ENCODE measurements at regions not wholly inside any gene's neighbourhood (a gene's known extent, or its start where the extent isn't known, plus 50 kb on each side); places are given as distances from the start of the nearest gene placed in this dataset.
"Not testable (repeated sequence)": the region's sequence is repeated elsewhere in the genome, so short reads cannot be mapped to it uniquely, and the experiment has no call there.

DNA sequence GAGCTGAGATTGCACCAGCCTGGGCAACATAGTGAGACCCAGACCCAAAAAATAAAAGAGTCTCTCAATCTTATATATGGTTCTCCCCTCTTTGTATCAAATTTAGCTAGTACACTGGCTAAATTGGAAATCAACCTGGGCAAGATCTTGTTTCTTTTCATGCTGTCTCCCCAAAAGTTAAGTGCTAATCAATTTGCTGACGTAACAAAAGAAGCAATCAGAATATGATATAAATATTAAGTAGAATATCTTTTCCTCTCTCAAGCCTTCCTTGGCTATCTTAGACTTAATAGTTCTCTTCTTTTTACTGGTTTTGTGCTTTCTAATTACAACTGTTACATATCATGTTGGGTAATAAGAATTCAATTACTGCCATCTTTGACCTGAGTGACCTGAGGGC is 258.9 kb downstream of the KCNRG start:
- DNase-seq (ENCODE audit: low spot score), result no peak

DNA sequence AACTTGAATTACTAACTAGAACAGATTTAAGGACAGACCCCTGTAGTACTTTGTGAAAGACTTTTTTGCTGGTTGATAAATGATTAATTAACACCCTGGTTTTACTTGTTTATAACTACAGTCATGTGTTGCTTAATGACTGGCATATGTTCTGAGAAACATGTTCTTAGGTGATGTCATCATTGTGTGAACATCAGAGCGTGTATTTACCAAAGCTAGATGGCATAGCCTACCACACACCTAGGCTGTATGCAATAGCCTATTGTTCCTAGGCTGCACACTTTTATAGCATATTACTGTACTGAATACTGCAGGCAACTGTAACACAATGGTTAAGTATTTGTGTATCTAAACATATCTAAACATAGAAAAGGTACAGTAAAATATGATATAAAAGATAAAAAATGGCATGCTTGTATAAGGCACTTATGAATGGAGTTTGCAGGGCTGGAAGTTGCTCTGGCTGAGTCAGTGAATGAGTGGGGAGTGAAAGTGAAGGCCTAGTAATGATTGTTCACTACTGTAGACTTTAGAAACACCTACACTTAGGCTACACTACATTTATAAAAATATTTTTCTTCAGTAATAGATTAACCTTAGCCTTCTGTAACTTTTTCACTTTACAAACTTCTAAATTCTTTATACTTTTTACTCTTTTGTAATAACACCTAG is 260.3 kb downstream of the KCNRG start:
- DNase-seq (ENCODE audit: low spot score), result no peak

DNA sequence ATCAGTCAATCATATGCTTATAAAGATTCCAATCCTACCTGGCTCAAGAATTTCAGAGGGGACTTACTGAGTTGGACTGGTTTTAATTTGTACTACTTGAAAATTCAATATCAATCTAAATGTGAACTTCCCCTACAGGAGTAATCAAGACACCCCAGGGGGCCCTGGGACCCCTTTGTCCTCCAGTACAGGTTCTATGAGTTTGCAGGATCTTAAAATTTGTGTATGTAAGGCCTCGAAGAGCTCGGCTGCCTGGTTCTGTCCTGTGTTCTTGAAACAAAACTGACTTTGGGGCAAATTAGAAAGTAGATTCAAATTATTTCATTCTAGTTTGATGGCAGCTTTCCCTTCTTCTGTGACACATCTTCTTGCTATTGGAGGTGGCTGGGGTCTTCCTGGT is 261.3 kb downstream of the KCNRG start:
- no peak for DNase-seq (ENCODE audit: low spot score)

DNA sequence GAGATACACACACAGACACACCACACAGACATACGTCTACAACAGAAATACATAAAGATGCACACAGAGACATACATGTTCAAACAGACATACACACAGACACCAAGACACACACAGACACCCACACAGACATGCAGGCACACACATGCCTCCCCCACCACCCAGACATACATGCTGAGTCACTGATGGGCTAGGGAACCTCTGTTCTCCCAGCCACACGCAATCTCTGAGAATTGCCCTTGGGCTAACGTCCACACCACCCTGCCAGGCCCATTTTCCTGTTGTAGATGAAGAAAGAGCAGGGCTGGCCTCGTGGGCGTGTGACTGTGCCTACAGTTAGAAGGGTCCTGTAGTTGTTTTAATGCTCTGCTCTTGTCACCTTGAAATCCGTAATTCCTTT is 261.9 kb downstream of the KCNRG start:
- no peak for DNase-seq (ENCODE audit: low spot score)

DNA sequence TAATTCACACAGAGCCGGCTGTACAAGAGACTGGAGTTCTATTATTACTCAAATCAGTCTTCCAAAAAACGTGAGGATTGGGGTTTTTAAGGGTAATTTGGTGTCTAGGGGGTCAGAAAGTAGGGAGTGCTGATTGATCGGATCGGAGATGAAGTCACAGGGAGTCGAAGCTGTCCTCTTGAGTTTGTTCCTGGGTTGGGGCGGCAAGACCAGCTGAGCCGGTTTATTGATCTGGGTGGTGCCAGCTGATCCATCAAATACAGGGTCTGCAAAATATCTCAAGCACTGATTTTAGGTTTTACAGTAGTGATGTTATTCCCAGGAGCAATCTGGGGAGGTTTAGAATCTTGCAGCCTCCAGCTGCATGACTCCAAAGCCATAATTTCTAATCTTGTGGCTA is 262.7 kb downstream of the KCNRG start:
- no peak for DNase-seq (ENCODE audit: low spot score)

DNA sequence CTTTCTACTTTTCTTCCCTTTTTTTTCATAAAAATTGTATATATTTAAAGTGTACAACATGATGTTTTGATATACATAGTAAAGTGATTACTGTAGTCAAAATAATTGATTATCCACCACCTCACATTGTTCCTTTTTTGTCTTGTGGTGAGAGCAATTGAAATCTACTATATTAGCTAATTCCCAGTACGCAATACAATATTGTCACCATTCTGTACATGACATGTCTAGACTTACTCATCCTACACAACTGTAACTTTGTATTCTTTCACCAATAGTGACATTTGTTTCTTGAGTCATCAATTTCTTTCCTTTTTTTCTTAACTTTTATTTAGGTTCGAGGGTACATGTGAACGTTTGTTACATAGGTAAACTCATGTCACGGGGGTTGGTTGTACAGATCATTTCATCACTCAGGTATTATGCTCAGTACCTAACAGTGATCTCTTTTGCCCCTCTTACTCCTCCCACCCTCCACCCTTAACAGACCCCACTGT is 265.2 kb downstream of the KCNRG start:
- DNase-seq (ENCODE audit: low spot score), result no peak

DNA sequence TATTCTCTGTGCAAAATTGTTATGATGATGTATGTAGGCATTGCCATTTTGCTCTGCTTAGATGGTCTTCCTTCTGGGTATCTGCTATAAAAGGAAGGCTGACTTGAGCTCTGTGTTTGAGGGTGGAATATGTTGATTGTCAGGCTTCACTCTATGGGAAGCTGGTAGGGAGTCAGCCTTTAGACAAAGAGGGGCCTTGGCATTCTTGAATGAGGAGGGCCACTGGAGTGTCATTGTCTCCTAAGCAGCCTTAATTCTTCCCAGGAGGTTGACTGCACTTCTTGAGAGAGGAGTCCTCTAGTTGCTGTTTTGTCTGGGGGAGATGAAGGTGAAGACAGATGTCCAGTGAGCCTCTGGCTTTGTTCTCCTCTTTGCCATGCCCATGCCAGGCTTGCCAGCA is 266.8 kb downstream of the KCNRG start:
- no peak for DNase-seq (ENCODE audit: low spot score)

DNA sequence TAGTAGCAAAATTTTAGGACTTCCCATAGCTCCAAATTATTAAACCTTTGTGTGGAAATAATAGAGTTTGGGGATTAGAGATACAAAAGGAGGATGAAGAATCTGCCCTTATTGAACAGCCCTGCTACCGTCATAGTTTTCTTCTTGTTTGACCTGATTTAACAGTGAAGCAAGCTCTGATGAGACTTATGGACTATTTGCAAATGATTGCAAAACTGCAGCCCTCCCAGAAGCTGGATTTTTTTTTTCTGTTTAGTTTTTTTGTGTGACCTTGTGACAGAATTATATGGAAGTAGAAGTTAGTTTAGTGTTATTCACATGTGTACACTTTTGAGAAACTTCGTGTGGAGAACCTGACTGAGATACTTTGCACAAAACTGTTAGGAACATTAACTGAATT is 267.8 kb downstream of the KCNRG start:
- no peak for DNase-seq (ENCODE audit: low spot score)

DNA sequence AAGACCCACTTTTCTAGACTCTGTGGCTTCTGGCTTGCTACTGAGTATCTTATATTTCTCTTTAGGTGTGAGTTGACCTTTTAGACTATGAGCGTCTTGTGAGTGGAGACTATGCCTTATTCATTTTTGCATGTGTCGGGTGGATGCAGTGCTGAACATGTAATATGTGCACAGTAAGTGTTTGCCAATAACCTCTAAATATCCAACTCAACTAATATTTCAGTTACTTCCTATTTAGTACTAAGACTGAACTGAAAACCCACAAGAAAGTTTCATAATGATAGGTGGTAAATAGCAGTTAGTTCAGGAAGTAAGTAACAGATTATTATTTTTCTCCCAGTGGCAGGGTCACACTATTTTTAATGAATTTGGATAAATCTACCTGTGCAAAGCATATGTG is 269.3 kb downstream of the KCNRG start:
- DNase-seq (ENCODE audit: low spot score), result no peak

DNA sequence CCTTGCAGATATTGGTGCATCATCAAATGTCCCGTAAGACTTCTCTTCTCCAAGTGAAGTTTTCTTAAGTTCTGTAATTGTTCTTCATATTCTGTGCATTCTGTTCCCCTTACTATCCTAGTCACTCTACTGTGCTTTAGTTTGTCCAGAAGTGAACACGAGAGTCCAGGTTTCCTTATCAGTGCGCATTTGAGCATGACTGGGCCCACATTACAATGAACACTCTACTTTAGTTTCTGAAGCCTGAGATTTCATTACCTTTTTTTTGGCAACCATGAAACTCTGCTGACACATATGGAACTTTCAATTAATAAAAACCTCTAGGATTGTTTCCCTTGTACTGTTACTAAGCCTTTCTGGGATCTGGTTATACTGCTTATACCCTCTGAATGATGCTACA is 270.0 kb downstream of the KCNRG start:
- no peak for DNase-seq (ENCODE audit: low spot score)

DNA sequence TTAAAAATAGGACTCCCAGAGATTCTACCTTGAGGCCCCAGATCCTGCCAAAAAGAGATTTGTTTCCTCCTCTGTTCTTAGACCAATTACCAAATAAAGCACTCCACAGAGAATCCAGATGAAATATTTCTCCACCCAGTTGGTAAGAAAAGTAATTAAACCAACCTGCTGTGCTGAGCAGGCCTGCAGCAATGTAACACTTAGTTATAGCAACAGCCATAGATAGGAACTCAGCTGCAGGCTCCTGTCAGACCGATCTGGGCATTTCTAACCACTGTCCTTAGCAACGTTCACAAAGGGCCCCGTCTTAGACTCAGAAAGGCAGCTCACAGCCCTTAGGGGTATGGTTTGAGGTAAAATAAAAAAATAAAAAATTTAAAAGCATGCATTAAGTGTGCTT is 271.1 kb downstream of the KCNRG start:
- no peak for DNase-seq (ENCODE audit: low spot score)

DNA sequence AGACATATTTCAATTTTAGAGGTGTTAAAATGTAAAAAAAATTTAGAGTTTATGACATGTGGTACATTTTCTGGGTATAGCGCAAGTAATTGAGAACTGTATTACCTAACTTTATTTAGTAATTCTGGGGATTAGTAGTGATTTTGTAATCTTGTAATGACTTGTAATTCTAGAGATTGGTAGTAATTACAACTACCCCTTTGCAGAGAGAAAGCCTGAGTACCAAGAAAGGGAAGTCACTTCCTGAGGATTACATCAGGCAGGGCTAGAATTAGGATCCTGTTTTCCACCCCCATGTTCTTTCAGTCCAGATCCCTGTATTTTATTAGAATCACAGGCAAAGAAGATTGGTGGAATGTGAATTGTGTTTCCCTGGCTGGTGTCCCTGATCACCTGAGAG is 274.9 kb downstream of the KCNRG start:
- no peak for DNase-seq (ENCODE audit: low spot score)

DNA sequence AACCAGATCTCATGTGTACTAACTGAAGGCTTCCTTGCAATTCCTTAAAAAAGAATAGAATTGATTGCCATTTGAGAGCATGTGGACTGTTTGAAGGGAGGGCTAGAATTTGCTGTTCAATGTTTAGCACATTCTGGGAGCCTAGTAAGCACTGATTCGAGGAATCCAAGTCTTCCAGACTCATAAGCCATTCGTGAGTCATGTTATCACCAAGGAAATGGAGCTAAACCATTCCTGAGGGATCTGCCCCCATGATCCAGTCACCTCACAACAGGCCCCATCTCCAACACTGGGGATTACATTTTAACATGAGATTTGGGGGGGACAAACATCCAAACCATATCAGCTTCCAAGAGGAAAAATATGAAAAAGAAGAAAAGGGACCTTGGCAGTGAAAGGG is 276.4 kb downstream of the KCNRG start:
- no peak for DNase-seq (ENCODE audit: low spot score)

DNA sequence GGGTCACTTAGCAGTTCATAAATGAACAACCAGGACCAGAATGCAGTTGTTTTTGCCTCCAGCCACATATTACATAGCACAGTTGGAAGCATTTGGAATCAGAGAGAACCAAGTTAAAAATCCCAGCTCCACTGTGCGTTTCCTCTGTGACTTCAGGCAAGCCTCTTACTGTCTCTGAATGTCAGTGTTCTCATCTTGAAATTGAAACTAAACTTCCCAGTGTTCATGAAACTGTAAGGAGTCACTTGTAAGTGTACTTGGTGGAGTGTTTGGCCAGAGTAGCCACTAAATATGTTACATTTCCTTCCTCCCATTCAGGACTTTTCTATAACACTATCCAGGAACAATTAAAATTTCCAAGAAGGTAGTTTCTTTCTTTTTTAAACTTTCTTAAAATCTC is 276.8 kb downstream of the KCNRG start:
- no peak for DNase-seq (ENCODE audit: low spot score)

DNA sequence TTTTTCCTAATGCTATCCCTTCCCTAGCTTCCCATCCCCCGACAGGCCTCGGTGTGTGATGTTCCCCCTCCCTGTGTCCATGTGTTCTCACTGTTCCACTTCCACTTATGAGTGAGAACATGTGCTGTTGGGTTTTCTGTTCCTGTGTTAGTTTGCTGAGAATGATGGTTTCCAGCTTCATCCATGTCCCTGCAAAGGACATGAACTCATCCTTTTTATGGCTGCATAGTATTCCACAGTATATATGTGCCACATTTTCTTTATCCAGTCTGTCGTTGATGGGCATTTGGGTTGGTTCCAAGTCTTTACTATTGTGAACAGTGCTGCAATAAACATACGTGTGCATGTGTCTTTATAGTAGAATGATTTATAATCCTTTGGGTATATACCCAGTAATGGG is 279.2 kb downstream of the KCNRG start:
- not testable (repeated sequence) for DNase-seq (ENCODE audit: low spot score)

DNA sequence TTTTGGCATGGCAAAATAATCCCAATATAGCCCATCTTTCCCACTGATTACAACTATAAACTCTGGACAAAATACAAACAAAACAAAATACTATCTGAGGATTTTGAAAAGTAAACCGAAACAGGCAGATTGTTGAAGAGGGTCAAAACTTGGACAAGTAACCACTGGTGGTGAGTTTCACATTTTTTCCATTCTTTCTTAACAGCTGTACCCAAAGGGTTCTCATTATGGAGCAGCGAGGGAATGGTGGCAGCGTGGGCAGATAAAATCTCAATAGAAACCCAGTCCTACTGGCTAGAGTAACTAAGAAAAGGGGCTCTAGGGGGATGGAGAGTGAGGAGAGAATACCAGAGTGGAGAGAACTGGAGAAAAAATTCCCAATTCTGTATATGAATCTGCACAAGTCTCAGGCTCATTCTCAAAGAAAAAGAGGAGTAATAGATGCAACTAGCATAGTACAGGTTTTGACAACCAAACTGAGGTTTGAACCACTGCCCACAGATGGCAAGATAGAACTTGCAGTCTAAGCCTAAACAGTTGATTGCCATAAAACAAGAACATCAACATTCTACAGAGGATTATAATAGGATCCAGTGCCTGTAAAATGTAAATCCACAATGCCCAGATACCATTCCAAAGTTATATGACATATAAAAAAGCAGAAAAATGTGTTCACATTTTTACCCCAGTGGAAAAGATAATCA is 284.5 kb downstream of the KCNRG start:
- no peak for DNase-seq (ENCODE audit: low spot score)

DNA sequence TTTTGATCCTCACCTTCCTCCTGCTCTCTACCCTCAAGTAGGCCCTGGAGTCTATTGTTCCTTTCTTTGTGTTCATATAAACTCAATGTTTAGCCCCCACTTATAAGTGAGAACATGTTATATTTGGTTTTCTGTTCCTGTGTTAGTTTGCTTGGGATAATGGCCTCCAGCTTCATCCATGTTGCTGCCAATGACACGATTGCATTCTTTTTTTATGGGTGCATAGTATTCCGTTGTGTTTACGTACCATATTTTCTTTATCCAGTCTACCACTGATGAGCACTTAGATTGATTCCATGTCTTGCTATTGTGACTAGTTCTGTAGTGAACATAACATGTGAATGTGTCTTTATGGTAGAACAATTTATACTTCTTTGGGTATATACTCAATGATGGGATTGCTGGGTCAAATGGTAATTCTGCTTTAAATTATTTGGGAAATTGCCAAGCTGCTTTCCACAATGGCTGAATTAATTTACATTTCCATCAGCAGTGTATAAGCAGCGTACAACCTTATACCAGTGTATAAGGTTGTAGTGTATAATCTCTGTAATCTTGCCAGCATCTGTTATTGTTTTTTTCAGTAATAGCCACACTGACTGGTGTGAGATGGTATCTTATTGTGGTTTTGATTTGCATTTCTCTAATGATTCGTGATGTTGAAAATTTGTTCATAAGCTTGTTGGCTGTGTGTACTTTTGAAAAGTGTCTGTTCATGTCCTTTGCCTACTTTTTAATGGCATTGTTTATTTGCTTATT is 288.9 kb downstream of the KCNRG start:
- no peak for DNase-seq (ENCODE audit: low spot score)

DNA sequence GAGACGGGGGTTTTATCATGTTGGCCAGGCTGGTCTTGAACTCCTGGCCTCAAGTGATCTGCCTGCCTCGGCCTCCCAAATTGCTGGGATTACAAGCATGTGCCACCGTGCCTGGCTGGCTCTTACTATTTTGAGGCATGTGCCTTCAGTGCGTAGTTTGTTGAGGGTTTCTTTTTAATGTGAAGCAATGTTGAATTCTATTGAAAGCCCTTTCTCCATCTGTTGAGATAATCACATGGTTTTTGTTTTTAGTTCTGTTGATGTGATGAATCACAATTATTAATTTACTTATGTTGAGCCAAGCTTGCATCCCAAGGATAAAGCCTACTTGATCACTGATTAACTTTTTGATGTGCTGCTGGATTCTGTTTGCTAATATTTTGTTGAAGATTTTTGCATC is 290.9 kb downstream of the KCNRG start:
- no peak for DNase-seq (ENCODE audit: low spot score)

DNA sequence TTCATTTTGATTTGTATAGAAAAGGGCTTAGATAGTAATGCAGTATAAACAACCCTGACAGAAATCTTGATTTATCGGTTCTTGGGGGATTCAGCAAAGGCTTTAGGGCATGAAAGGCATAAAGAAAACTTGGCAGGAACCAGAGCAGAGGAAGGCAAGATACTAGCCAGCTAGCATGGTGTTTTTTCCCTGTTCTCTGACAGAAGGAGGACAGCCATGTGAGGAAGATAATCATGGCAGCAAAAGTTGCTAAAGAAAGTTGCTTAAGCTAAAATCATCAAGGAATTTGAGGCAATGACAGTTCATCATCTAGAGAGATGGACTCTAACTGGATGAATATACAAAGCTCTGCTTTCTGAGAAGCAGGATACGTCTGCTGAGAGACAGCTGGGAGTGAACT is 294.1 kb downstream of the KCNRG start:
- DNase-seq (ENCODE audit: low spot score), result no peak

DNA sequence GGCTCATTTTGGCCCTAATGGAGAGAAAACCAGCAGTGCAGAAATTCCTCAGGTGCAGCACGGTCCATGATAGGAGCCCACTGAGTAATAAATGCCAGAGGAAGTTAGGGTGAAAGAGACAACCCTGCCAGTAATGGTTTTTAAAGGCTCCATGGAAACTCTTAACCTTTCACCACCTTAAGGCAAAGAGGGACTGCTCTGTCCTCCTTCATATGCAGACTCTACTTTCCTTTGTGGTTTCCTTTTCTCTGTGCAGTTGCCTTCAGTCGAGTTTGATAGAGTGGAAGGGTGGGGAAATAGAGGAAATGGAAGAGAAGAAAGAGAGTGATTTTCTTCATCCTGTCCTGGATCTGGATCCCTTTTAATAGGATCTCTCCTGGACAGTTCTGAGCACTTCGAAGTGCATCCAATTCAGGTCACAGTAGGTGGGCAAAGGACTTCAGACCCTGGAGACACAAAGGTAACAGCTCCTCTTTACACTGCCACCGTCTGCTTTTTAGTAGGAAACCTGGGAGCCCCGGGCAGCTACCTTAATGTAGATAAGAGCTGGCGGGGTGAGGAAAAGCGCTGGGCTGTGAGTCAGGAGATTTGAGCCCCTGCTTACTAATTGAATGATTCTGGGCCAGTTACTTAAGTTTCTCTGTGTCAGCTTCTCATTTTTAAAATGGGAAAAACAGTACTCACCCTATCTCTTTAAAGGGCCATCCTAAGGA is 294.8 kb downstream of the KCNRG start:
- no peak for DNase-seq (ENCODE audit: low spot score)

DNA sequence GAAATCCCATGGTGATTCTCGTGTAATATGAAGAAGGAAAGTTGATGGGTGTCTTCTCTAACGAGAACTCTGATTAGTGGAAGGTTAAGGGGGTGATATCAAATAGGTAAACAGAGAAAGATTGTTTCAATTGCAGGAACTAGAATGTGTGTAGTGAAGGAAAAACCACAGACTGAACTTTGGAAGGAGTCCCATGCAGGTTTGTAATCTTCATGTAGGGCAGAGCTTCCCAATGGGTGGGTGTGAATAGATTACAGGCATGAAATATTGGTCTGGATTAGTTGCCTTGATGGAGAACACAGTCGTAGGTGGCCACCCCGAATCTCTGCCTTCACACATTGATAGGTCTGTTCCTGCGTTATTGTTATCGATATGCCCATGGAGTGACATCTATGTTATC is 295.5 kb downstream of the KCNRG start:
- DNase-seq (ENCODE audit: low spot score), result no peak

DNA sequence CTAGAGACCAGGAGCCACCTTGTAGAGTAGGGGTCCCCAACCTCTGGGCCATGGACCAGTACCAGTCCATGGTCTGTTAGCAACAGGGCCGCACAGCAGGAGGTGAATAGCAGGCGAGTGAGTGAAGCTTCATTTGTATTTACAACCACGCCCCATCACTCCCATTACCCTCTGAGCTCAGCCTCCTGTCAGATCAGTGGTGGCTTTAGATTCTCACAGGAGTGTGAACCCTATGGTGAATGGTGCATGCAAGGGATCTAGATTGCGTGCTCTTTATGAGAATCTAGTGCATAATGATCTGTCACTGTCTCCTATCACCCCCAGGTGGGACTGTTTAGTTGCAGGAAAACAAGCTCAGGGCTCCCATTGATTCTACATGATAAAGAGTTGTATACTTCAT is 303.6 kb downstream of the KCNRG start:
- DNase-seq (ENCODE audit: low spot score), result no peak
